ENCODE measurements at regions not wholly inside any gene's neighbourhood (a gene's known extent, or its start where the extent isn't known, plus 50 kb on each side); places are given as distances from the start of the nearest gene placed in this dataset.

DNA sequence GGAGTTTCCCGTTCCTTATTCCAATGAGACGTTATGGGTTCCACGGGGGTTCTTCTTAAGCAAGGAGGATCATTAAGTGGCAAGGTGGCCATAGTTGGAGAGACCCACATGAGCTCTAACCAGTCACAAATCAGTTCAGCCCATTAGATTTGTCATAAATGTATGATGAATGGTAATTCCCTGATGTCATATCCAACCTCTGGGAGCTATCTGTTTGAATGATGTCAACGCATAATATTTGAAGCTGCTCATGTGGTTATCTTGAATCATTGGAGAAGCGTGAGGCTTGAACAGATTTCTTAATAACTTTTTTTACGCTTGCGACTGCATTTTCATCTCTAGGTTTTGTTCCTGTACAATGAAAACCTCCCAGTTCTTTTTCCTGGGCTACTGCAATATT is 270.4 kb upstream of the EEF2KMT start:
- TF ChIP-seq, protein P1, sequence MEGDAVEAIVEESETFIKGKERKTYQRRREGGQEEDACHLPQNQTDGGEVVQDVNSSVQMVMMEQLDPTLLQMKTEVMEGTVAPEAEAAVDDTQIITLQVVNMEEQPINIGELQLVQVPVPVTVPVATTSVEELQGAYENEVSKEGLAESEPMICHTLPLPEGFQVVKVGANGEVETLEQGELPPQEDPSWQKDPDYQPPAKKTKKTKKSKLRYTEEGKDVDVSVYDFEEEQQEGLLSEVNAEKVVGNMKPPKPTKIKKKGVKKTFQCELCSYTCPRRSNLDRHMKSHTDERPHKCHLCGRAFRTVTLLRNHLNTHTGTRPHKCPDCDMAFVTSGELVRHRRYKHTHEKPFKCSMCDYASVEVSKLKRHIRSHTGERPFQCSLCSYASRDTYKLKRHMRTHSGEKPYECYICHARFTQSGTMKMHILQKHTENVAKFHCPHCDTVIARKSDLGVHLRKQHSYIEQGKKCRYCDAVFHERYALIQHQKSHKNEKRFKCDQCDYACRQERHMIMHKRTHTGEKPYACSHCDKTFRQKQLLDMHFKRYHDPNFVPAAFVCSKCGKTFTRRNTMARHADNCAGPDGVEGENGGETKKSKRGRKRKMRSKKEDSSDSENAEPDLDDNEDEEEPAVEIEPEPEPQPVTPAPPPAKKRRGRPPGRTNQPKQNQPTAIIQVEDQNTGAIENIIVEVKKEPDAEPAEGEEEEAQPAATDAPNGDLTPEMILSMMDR (IDR thresholded peaks at IDR 0.05; ENCODE audit: low read depth, low read length), result no peak
- TF ChIP-seq EZH2phosphoT487 (IDR thresholded peaks at IDR 0.05; ENCODE audit: low read depth), result no peak
